Right lobe of liver (tissue), 6 donors: ENCODE measurements at regions not wholly inside any gene's neighbourhood (a gene's known extent, or its start where the extent isn't known, plus 50 kb on each side); places are given as distances from the start of the nearest gene placed in this dataset.

Experiments used
- ATAC-seq, 4 donors: fragments of 200-7000 bp; cut with Tn5 transposase; one replicate each; pipeline ENCODE4 v1.9.1; 2020; ENCODE audit warnings: mild to moderate bottlenecking in 4 of 4, moderate library complexity in 4 of 4
- DNase-seq, 3 donors: peaks; one replicate each; pipeline ENCODE4 v3.0.0-alpha.2; 2020
- H3K27ac ChIP-seq, 3 donors: fragments of 200-600 bp; one replicate each; pipeline ENCODE4 v1.8.0; 2022
- H3K27me3 ChIP-seq, 2 donors: fragments of 200-600 bp; one replicate each; pipeline ENCODE4 v1.8.0; 2022
- H3K36me3 ChIP-seq, 4 donors: fragments of 200-600 bp; sonication (generic) in 1 of 4; one replicate each; pipeline versions ENCODE4 v1.5.1 to v1.8.0; 2017 to 2022; ENCODE audit warnings: control low read depth in 1 of 4
- H3K4me1 ChIP-seq, 4 donors: fragments of 200-600 bp; sonication (generic) in 1 of 4; one replicate each; pipeline versions ENCODE4 v1.5.1 to v1.8.0; 2017 to 2022; ENCODE audit warnings: control low read depth in 1 of 4
- H3K4me3 ChIP-seq, 3 donors: fragments of 200-600 bp; one replicate each; pipeline ENCODE4 v1.8.0; 2022
- H3K9me3 ChIP-seq, 4 donors: fragments of 200-600 bp; sonication (generic) in 1 of 4; one replicate each; pipeline versions ENCODE4 v1.5.1 to v1.8.0; 2017 to 2022; ENCODE audit warnings: control low read depth in 1 of 4
- POLR2A ChIP-seq: fragments of 450-650 bp; IDR thresholded peaks from one replicate; pipeline ENCODE4 v1.6.1; 2017; ENCODE audit warnings: antibody characterized with exemption, mild to moderate bottlenecking
- WGBS: methylation state at CpG from one replicate; pipeline ENCODE4 v1.1.6; 2018; ENCODE audit warnings: low coverage, low lambda C conversion rate; ENCODE audit not compliant: insufficient coverage; ENCODE audit errors: missing lambda C conversion rate; 5-methylcytosine and 5-hydroxymethylcytosine counted together
- intact Hi-C, 2 donors: fragments of 100-400 bp; cut with DNase I; formaldehyde crosslinking; loops; one replicate each; pipeline versions ENCODE4 v1.11.2 to v1.14.1; 2022
- TF ChIP-seq, protein P1 (sequence below), 4 donors: fragments of 200-600 bp in 3 of 4; fragments of 450-650 bp in 1 of 4; IDR thresholded peaks; one replicate each; pipeline versions ENCODE4 v1.5.1 to v1.8.0; 2016 to 2022; ENCODE audit warnings: antibody characterized with exemption in 4 of 4, mild to moderate bottlenecking in 2 of 4
- donor health status: DM: no; HTN: yes; CAD: no.
- donor health status: DM: no; HTN: no; CAD: no.
- donor health status: DM: no; HTN: no; CAD: no.
- donor health status: DM: no; HTN: yes; CAD: no.
- donor health status: DM: no; HTN: yes; CAD: no.

DNA sequence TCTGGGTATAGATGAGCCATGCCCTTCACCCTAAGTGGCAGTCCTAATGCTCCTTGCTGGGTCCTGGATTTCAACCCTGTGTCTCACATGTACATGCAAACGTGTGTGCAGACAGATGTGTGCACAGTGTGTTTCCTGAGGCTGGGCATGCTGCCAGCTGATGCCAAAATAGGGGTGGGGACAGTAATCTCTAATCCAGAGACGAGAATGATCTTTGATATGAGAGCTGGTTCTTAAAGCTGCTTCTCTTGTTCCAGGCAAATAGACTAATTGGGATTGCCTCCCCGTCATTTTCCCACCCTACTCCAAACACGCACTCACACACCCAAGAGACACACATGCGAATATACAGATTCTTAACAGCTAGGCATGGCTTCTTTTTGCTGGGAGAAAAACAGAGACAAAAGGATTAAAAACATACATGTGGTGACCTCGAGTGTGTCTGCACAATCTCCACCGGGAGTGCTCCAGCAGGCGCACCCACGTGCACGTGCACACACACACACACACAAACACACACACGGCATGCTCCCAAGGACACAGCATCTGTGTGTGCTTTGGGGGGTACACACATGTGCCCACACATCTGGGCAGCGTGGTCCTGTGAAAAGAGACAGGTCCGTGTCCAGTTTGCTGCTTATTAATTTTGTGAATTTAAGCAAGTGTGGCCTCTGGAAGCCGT is 102.1 kb upstream of the ZBTB40 start:
- DNase-seq, result peak in 1 of 3 donors; percentile 57
- Histone ChIP-seq H3K27me3 (no peaks in the 10 kb centered on the region), H3K9me3 (no peaks in the 10 kb centered on the region)

DNA sequence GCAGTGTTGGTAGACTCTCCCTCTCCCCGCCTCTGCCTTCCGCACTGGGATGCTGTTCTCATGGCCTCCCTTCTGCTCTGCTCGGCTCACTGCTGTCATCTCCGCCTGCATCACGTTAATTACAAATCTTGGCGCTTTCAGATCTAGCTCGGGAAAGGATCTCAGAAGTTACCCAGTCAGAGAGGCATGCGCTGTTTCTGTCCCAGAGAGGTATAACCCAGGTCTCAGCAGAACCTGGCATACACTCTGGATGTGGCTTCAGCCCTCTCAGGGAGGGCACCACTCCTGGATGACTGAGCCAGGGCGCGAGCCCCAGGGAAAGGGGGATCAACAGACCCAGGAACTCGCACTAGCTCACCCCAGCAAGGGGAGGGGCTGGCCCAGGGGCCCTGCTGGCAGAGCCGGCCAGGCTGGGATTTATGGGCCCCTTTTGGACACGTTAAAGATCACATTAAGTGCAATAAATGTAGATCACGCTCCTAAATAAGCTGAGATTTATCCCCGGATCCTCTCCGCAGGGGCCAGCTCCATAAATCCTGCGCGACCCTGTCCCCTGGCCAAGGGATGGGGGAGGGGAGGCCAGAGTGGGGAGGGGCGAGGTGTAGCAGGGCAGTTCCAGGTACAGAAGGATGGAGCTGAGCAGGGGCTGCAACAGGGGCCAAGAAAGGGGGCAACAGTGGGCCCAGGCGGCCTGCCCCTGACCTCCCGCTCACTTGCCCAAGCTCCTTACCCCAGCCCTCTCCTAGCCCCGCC is 101.3 kb upstream of the ZBTB40 start:
- ATAC-seq (no peak), DNase-seq (no peak)
- Histone ChIP-seq H3K4me3 (no peak overlapping the region), H3K9me3 (no peaks in the 10 kb centered on the region), H3K27me3 (no peaks in the 10 kb centered on the region), H3K27ac (no peak overlapping the region), H3K4me1 (peaks cover 0 to 21% (median 8%) of the 10 kb centered on the region in 4 donors), H3K36me3 (no peaks in the 10 kb centered on the region)
- intact Hi-C loops, result no loop called here
- TF ChIP-seq POLR2A, result no peak
- TF ChIP-seq, protein P1, sequence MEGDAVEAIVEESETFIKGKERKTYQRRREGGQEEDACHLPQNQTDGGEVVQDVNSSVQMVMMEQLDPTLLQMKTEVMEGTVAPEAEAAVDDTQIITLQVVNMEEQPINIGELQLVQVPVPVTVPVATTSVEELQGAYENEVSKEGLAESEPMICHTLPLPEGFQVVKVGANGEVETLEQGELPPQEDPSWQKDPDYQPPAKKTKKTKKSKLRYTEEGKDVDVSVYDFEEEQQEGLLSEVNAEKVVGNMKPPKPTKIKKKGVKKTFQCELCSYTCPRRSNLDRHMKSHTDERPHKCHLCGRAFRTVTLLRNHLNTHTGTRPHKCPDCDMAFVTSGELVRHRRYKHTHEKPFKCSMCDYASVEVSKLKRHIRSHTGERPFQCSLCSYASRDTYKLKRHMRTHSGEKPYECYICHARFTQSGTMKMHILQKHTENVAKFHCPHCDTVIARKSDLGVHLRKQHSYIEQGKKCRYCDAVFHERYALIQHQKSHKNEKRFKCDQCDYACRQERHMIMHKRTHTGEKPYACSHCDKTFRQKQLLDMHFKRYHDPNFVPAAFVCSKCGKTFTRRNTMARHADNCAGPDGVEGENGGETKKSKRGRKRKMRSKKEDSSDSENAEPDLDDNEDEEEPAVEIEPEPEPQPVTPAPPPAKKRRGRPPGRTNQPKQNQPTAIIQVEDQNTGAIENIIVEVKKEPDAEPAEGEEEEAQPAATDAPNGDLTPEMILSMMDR (IDR thresholded peaks at IDR 0.05), result no peak
- WGBS, result 43% methylated on average over 13 of the region's 22 CpGs

More for the DNA sequence above, 102.1 kb upstream of the ZBTB40 start:
- Histone ChIP-seq H3K4me3 (no peak overlapping the region), H3K27ac (no peak overlapping the region), H3K4me1 (peaks cover 0 to 21% (median 8%) of the 10 kb centered on the region in 4 donors), H3K36me3 (no peaks in the 10 kb centered on the region)
- TF ChIP-seq POLR2A, result no peak
- TF ChIP-seq, protein P1 (IDR thresholded peaks at IDR 0.05), result no peak
- 34% methylated on average over 7 of the region's 14 CpGs for WGBS
- intact Hi-C loops, result no loop called here
- peak in 2 of 4 donors; percentile 14 to 15 for ATAC-seq

DNA sequence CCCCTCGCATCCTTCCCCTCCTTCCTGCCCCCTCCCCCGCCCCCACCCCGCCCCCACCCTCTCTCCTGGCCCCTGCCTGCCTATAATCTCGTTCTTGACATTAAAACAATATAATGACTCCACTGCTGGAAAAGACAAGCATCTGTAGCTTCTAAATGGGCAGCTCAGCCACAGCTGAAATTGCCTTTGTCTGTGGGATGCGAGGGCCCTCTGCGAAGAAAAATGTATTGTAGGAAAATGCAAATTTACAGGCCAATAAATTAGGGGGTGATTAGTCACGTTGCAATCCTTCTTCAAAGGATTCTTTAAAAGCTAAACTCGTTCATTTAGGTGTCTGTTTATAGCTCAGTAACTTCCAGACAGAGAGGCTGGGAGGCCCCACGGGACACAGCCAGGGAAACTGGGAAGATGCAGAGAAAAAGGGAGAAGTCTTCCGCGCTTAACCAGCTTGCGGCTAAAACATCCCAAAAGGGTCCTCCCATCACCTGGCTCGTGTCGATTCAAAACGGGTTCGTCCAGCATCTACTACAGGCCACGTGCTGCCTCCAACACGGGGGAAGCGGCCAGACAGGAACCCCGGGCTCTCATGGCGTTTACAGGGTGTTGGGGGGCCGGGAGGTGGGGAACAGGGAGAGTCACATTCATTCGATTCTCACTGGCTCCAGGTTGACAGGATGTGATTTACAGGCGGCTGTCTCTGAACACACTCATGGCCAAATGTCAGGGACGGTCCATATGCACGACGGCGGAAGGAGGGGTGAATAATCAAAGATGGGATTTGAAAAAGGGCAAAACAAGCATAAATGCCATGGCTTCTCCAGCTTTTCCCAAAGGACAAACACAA is 100.5 kb upstream of the ZBTB40 start:
- no peak for DNase-seq

DNA sequence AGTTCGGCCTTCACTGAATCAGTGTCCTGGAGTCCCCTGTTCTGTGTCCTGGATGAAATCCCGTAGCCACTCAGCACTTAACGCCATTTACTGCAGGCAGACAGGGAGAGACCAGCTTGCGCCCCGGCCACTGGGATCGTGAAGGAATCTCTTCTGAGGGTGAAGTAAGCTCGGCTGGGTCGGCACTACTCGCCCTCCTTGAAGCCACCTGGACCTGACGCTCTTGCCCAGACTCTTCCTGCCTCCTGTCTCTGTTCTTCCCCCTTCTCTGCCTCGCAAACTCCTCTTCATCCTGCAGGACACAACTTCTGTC is 99.9 kb upstream of the ZBTB40 start:
- Histone ChIP-seq H3K9me3 (no peaks in the 10 kb centered on the region), H3K27me3 (no peaks in the 10 kb centered on the region), H3K27ac (no peak overlapping the region), H3K36me3 (no peaks in the 10 kb centered on the region), H3K4me3 (no peak overlapping the region), H3K4me1 (peaks cover 0 to 21% (median 8%) of the 10 kb centered on the region in 4 donors)
- intact Hi-C loops, result no loop called here
- ATAC-seq (no peak), DNase-seq (no peak)
- TF ChIP-seq, protein P1 (IDR thresholded peaks at IDR 0.05), result no peak
- no peak for TF ChIP-seq POLR2A
- 37% methylated on average over 7 of the region's 11 CpGs for WGBS

More for the DNA sequence above, 100.5 kb upstream of the ZBTB40 start:
- 37% methylated on average over 22 of the region's 28 CpGs for WGBS
- Histone ChIP-seq H3K4me1 (peaks cover 0 to 21% (median 8%) of the 10 kb centered on the region in 4 donors), H3K4me3 (no peak overlapping the region), H3K27me3 (no peaks in the 10 kb centered on the region), H3K9me3 (no peaks in the 10 kb centered on the region), H3K36me3 (no peaks in the 10 kb centered on the region), H3K27ac (no peak overlapping the region)
- TF ChIP-seq, protein P1 (IDR thresholded peaks at IDR 0.05), result no peak
- intact Hi-C loops, result no loop called here
- ATAC-seq, result no peak
